GM21381 (cell line): ENCODE measurements at regions not wholly inside any gene's neighbourhood (a gene's known extent, or its start where the extent isn't known, plus 50 kb on each side); places are given as distances from the start of the nearest gene placed in this dataset.

Source experiments
- ATAC-seq: cut with Tn5 transposase; IDR thresholded peaks from one replicate; pipeline ENCODE4 v1.9.1; 2021; ENCODE audit warnings: mild to moderate bottlenecking, moderate library complexity; ENCODE audit not compliant: unreplicated experiment

DNA sequence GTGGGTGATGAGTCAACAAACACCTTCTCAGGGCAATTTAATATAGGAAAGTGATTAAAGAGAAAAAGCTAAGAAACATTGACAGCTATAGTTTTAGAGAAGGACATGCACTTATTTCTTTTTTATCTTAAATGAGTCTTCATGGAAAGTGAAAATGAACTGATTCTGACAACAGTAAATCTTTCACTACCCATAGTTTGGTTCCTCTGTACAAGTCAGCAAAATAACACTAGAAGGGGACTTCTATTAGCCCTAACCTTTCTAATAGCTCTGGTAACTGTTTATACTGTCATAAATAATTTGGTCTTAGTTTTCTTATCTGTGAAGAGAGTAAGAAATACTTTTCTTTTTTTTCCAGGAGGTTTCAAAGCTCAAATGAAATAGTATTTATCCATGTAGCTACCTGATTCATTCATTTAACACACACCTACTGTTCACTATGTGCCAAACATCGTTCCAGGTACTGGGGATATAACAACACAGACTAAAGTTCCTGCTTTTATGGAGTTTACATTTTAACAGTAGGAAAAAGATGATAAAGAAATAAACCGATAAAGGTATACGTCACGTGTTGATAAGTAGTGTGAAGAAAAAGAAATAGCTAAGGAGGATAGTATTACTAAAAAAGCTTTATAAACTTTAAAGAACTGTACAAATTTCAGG is 148.2 kb downstream of the PCSK1 start:
- no peak for ATAC-seq

DNA sequence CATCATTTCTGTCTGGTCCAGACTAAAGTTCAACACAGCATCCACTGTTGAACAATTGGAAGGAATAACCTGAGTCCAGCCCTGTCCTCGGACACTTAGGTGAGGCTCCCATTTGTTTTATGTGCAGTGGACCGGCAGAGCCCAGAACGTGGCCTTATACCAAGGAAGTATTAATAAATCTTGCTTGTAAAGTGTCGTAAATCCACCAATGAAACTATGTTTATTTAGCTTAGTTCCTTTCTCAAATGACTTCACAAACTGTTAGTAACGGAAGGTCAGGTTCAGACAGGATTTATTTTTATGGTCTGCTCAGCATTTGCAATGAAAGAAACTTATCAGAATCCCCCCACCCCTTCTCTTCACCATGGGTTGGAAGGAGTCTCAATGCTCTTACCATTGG is 149.5 kb downstream of the PCSK1 start:
- no peak for ATAC-seq

DNA sequence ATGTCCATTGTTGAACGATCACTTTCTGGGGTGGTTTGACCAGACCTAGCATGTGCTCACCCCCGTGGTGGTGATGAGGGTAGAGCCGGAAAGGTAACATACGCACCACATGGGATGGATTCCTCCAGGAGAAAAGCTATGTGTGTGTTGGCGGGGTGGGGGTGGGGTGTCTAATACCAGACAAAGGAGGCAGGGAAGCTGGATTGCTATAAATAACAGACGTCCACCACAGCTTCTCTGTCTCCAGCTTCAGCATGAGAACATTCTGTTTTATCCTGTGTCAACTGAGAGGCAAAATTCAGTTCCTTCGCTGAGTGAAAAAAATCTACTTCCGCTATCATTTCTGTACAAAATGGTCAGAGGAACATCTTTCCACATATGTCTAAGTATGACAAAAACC is 151.0 kb downstream of the PCSK1 start:
- ATAC-seq: no peak

DNA sequence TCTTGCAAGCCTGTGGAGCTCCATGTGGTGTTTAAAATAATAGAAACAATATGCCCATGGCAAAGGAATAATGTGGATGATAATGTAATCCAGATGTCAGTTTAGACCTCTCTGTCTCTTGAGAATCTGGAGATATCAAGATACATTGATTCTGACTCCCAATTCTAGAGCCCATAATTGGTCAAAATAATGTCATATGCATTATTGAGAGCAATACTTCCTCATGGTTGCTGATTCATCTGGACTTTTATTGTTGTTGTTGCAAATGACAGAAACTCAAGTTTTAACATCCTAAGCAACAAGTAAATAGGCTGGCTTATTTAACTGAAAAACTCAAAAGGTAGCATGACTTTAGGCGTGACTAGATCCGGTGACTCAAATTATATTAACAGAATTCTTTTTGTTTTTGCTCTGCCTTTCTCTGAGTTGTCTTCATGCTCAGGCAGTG is 152.1 kb downstream of the PCSK1 start:
- ATAC-seq: no peak

DNA sequence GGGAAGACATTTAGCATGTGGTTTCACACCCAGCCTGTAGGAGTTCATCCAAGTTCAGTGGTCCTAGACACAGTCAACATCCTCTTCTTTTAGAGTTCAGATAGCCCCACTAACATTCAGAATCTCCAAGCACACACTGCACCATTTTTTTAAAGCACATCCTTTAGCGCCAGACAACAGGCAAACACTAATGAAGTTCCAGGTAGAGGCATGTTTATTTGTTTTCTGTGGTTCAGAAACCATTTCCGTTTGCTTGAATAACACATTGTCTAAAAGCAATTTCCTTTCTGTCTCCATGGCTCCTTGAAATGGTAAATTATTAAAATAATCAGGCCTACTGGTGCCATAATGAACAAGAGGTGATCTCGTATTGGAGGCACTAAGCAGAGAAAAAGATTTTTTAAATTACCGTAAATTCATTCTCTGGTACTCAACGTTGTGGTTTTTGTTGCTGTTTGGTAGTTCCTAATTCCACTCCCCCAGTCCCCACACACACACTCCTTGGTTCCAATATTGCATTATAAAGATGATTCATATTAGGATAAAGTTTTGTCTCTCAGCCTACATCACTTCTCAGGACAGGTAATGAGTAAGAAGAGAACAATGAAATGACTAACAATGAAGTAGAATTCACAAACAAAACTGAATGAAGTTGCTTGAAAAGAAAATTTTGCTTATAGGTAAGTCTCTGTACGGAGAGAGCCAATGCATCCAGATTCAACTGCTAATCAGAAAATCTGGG is 153.1 kb downstream of the PCSK1 start:
- peak; percentile 59 for ATAC-seq

DNA sequence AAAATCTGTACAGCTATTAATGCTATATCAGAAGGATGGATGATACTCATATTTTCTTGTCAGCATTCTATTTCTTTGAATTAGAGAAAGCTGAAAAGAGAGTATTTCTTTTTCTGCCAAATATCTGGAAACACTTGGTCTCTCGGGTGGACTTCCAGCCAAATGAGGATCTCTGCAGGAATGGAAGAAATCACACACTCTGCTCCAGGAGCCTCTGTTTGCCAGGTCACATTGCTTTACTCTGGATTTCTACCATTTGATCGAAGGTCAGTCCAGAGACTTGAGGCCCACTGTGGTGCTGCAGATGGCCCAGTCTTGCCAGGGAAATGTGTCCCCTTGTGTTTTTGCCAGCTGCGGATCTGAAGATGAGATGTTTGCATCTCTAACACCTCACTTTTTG is 154.1 kb downstream of the PCSK1 start:
- no peak for ATAC-seq

DNA sequence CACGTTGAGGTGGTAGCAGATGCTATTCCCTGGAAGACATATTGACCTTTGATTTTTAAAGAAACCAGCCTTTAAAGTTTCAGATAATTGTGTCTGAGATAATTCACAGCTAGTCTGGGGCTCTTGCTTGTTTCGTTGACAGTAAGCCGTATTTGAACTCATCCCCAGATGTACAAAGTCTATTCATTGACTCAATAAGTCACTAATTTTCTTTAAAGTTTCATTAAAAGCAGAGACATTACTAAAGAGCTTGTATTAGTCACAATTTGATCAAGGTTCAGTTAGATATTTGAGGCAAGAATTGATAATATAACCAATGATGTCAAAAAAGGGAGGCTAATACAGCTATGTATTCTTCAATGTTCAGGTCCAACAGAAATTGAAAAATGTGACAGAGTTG is 158.0 kb downstream of the PCSK1 start:
- no peak for ATAC-seq

DNA sequence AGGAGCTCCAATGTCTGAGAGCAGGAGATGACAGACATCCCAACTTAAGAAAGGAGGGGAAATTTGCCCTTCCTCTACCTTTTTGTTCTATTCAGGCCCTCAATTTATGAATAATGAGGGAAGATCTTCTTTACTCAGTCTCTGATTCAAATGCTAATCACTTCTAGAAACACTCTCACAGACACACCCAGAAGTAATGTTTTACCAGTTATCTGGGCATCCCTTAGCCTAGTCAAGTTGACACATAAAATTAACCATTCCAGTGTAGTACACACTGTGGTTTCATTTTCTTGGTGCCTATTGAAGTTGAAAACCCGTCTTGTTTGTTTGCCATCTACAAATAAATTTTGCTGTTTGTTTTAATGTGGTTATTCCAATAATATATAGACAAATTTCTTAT is 167.6 kb downstream of the PCSK1 start:
- no peak for ATAC-seq

DNA sequence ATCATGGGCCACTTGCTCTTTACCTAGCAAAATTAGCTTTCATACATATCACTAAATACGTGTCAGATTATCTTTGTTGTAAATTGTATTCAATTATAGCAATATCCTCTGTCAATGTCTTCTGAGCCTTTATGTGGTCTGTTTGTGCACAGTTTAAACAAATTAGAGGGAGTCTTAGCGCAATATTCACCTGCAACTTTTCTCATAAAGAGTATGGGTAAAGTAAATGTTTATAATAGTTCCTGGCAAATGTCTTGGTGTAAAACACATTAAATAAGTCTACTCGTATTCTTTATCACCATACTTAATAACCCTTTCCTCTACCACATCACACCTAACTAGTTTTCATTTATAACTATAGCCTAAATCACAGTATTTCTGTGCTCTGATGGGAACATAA is 169.0 kb downstream of the PCSK1 start:
- ATAC-seq: no peak

DNA sequence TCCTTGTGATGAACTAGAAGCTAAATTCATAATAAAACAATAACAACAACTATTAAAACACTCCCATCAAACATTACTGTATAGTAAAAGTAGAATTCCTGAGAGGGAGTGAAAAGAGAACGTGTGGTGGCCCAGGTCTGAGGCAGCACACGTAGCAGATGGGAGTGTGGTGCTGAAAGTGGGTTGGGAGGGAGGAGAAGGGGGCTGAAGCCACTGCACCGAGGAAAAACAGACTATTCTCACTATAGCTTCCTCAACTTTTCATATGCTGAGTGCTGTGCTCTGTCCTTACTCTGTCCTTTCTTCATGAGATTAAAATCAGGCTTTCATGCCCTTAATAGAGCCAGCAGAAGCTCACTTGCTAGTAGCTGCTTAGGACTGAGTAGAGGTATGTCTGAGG is 170.9 kb downstream of the PCSK1 start:
- no peak for ATAC-seq

DNA sequence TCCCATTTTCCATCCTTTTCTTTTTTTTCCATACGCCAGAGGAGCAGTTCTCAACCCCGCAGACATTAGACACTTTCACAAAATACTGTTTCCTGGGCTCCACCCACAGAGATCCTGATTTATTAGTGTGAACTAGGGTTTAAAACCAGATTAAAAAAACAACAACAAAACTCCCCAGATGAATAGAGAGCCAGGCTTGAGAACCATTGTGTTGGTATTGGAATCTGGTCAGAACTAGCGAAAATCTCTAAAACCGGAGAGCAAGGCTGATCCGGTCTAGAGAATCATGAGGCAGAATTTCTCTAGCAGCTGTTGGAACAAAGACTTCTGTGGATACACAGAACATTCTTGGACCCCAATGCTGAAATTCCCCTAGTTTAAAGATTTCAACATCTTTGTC is 173.0 kb downstream of the PCSK1 start:
- ATAC-seq: no peak

DNA sequence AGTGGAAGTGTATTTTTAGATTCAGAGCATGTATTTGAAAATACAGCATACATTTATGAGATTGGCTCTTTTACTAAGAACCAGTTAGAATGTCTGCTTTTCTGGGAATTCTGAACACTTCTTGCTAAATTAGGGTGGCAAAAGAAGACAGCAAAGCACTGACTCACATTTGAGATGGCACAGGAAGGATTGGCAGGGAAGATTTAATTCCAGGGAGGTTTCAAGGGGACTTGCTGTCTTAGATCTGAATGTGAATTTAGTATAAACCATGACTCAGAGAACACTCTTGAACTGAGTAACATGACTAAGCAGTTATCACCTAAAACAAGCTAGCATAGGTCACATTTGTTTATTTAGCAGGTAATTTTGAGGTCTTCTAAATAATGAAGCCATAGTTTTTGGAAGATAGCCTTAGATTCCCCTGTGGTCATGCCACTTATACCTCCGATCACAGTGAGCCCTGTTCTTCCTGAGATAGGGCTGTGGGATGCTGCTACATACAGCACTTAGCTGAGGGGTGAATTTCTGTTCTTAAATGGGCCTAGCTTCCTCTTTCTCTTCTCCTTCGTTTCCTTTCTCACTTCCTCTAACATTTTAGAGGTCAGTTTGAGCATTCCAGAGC is 173.8 kb downstream of the PCSK1 start:
- ATAC-seq: no peak

DNA sequence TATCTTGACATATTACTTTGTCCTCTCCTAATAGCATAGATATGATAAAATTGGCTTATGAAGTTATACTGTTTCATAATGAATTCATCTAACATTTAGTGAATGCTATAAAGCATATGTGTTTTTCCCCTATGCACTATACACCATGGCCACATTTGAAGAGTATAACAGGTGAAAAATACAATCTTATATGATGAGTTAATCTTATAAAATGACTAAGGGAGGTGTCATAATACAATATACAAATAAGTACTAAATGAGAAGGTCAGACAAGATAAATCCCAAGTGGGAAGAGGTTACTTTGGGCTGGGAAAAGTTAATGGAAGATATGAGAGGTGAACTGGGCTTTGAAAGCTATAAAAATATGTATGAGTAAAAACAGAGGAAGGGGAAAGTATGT is 174.4 kb downstream of the PCSK1 start:
- no peak for ATAC-seq

DNA sequence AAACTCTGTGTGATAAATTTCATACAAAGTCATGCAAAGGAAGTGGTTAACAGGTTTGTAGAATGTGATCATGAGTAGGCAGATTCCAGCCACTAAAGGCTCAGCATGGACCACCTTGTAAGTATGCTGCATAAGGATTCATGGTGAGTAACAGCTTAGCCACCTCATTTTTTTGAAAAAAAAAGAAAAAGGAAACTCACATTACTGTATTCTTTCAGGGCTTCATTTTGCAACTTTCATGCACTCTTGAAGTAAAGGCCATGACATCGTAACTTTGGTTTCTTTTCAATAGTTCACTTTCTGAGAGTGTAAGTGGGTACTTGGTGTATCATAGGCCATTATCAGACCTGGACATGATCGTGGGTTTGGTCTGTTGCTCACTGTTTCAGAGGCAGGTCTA is 175.1 kb downstream of the PCSK1 start:
- ATAC-seq: no peak

DNA sequence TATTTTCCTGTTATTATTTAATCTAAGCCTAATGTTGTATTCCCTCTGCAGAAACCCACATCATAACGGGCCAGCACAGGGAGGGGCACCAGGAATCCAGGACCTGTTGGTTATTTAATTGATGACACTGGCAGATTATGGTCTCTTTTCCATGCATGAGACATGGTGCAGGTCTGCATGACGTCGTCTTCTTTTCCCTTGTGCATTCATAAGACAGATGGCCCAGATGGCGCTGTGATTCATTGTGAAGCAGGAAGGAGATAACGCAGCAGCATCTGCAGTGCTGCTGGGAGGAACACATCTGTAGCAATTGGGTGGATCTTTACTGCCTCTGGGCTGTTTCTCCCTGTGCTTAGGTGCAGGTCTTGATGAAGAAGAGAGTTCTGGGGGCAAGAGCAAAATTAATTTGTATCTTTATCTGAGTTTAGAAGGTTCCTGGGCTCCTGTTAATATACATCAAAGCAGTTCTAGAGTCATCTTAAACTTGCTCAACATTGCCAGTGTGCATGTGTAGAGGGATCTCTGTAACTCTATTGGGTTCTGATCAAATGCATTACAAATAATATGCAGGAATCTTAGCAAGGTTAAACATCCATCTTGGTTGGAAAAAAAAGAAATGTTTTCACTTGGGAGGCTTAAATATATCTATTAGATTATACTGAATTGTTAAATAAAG is 176.1 kb downstream of the PCSK1 start:
- no peak for ATAC-seq

DNA sequence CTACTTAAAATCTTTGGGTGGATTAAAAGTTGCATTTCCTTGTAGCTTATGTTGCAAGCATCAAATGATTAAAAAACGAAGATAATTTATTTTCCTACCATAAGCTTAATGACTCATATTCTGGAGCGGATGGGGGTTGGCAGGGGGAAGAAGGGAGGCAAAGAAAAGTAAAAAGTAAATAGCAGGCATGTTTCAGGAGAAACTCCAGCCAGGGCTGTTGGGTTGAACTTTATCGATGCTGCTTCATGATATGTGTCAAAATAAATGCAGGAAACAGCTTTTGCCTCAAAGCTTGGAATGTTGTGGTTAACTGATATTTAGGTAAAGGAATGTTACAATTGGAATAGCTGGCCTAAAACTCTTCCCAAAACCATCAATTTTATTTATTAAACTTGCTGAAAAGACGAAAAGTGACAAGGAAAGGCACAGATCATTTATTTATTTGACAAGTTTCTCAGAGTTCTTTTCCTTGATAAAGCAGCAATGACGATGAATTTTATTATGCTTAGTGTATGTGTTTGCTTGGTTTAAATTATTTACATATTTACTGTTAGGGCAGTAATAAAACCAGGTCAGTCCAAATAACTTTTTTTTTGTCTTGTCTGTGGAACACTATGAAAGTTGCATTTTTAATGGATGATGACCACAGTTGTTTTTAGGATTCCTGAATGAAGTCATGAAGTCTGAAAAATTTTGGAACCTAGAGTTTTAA is 177.9 kb downstream of the PCSK1 start:
- no peak for ATAC-seq

DNA sequence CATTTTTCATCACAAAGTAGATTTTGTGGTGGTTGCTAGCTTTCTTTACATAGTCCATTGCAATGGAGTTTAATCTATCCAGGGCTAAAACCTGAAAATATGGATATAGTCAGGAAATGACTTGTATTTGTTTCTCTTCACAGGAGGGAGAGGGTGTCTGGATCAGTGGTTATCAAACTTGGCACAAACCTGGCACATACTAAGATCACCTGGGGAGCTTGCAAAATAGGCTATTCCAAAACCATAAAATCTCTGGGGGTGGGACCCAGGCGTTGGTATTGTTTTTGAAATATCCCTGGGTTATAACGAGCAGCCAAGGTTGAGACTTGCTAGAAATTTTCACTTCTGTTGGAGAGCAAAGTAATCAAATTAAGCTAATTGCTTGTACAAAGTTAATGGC is 179.9 kb downstream of the PCSK1 start:
- ATAC-seq: no peak

DNA sequence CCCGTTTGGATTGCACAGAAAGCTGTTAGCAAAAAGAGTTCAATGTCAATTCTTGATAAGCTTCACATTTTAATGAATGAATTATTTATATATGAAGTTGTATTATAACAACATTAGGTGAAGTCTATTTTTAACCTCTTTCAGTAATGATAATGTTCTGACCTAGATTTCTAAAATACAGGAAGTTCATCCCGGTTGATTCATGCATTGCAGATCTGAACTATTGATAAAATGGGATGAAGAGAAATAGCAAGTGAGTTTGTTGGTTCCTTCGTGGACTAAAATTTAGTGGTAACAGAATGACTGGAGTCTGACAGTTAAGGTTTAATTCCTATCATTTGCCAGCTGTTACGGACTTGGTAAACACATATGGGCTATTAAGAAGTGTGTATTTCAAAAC is 180.5 kb downstream of the PCSK1 start:
- ATAC-seq: no peak

DNA sequence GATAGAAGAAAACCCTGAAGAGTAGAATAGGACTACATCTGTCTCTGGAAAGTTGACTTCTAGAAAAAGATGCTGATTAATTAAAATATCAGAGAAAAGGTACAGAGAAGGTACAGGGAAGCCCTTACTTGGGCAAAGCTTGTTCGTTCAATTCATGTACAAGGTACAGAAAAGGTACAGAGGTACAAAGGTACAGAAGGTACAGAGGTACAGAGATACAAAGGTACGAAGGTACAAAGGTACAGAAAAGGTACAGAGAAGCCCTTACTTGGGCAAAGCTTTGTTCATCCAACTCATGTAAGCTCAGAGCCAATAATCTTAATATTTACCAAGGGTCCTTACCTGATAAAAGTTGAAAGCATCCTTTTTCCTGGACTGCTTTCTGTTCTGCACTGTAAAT is 182.3 kb downstream of the PCSK1 start:
- no peak for ATAC-seq

DNA sequence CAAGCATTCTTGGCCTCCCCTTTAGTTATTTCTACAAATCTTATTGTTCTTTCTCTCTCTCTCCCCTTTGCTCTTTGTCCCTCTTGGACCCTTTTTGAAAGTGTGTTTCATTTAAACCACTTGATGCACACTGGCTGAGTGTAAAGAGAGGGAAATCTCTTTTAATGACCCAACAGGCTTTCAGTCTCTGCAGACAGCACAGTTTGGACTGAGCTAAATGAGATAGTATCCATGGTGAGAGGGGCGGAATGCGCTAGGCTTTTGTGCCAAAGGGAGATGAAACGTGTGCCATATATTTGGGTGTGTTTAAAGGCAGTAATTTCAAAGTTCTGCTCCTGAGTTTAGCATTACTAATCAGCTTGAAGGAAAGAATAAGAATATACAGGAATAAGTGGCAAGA is 184.9 kb downstream of the PCSK1 start:
- ATAC-seq: no peak

DNA sequence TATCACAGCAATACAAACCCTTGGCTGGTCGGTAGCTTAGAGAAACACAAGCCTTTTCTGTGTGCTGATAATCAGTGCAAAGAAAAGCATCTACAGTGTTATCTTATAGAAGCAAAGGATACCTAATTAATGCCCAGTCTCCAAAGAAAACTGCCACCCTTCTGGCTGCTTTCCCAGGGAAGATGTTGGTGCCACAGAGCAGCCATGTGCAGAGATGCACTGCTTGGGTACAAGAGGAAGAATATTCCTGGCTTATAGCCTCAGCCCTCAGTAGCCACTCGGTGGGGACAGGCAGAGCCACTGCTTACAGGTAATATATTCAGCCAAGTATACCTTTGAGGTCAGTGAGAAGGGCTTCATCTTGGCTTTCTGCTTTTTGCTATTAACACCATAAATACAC is 185.3 kb downstream of the PCSK1 start:
- no peak for ATAC-seq
